GDM1 (cell line): ENCODE measurements at regions not wholly inside any gene's neighbourhood (a gene's known extent, or its start where the extent isn't known, plus 50 kb on each side); places are given as distances from the start of the nearest gene placed in this dataset.
"Not testable (repeated sequence)": the region's sequence is repeated elsewhere in the genome, so short reads cannot be mapped to it uniquely, and the experiment has no call there.

Source experiments
- DNase-seq: peaks from one replicate; lab custom pipeline; 2025; lab: John Stamatoyannopoulos, UW

DNA sequence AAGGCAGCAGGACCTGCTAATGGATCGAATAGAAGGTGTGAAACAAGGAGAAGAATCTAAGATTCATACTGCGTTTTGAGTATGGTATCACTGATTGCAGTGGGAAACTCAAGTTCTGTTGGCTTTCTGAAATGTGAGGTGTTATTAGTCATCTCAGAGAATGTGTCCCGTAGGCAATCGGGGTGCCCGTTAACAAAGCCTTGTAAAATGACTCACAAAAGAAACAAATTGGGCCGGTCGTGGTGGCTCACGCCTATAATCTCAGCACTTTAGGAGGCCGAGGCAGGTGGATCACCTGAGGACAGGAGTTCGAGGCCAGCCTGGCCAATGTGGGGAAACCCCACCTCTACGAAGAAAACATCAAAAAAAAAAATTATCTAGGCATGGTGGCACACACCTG is 118.2 kb upstream of the C7orf33 start:
- DNase-seq = no peak

DNA sequence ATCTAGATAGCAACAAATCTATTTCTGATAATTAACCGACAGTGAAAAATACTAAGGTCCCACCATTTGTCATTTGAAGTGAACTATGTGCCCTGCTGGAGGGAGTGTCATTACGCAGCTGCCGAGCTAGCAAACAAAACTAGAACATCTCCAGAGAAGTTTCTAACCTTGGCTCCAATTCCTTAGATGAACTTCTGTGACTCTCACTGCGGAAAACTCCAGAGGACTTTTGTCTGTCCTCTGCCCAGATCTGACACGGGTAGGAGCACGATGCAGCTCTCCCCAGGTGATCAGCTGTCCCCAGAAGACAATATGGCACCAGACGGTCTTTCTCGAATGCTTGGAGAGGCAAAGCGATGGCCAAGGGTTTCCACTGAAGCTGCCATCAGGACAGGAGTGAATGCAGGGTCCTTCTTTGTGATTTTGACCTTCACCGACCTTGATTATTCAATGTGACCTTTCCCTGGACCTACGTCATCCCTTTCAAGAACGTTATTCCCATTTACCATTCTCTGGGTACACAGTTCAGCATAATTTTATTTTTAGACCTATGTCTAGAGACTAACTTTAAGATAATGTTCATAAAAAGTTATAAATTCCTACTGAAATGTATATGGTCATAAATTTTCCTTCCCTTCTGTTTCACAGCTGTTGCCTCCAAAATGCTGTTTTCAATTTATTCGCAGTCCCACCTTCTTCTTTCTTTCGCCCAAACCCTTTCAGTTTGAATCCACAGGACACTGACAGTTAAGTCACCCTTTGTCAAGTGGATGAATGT is 116.7 kb upstream of the C7orf33 start:
- no peak for DNase-seq

DNA sequence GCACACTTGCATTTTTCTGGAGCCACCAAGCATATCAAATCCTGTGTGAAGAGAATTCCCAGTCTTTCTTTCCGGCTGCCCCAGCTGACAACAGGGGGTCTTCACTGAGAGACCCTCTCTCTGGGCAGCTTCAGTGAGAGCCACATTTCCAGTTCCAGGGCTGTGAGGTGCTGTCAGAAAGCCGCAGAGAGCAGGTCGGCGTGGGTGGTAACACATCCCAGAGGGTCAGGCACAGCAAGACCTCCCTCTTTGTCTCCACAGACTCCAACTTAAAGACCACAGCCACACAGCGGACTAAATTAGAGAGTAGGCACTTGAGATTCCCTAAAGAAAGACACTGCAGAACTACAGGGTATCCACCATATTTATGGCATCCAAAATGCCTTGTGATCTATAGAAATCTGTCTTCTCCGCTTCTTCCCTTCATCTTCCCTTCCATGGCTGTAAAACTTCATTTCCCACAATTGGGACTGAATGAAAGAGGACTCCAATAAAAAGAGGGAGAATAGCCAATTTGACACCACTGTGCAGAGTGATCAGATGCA is 116.0 kb upstream of the C7orf33 start:
- DNase-seq = no peak

DNA sequence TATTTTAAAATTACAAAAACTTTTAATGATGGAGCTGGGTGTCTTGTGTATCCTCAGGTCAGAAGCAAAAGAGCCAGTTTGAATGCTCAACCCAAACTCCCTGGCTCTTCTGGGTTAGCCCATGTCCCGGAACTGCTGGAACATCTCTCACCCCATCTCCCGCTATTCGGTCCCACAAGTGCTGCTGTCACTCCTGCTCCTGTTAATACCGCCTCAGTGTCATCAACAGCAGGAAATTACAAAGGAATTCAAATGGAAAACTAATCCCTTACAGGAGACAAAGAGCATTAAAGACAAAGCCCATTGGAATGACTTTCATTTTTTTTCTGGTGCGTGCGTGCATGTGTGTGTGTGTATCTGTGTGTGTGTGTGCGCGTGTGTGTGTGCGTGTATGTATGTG is 112.0 kb upstream of the C7orf33 start:
- DNase-seq = no peak

DNA sequence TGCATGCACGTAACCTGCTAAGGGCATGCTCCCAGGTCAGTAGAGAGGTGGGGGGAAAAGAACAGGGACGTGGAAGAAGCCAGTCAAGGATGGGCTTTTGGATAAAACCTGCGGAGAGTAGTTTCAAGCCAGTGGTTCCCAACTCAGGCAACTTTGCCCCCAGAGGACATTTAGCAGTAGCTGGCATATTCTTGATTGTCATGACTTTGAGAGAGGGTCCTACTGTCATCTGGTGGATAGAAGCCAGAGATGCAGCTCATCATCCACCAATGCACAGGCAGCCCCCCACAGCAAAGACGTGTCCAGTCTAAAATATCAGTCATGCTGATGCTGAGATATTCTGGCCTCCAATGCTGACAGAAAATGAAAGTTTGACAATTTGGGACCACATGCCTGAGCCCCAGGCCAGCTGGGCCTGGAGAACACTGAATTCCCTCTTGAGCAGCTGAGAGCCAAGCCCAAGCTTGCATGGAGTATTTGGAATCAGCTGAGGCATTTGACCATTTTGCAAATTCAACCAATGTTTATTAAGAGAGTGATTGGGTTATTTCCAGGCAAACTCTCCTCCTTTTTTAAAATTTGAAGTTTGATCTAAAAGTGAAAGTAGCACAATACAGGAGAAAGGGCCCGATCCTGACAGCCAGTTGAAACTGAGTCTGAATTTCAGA is 110.0 kb upstream of the C7orf33 start:
- no peak for DNase-seq

DNA sequence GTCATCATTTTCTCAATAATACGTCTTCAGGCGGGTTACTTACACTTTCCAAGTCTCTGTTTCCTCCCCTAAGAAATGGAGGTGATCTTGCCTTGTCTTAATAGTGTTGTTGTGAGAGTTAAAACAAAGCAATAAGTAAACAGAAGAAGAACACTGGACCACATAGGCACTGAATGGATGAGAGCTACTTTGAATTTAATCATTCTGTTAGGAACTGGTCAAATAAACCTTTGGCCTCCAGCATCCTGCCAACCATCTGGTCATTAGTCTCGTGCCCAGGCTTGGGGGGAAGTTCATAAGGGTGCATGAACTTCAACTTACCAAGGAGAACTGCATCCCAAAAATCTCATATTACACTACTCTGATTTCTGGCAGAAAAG is 109.4 kb upstream of the C7orf33 start:
- DNase-seq = no peak

DNA sequence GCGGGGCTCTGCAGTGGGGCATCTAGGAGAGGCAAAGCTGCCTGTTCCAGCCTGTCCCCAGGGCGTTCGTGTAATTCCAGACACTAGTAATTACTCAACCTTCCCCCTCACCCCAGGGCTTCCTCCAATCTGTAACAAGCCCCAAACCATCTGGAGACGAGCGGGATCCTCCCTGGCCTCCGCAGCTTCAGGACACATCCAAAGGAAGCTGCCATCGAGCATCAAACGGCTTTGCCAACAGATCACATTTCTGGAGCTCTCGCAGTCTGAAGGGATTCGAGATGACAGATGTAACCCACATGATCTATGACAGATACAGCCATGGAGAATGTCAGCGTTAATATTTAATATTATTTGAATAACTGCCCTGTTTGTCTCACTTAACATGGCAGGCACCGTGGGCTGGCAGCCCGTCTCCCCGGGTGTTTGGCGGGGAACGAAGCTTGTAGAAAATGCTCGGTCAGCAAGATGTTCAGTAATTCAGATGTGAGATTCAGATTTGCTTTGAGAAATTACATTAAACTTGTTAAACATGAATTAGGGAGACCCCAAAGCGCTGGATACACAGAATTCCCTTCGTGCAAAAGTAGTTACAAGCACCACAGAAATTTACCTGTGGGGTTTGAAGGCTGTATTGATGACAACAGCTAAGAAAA is 108.5 kb upstream of the C7orf33 start:
- DNase-seq = no peak

DNA sequence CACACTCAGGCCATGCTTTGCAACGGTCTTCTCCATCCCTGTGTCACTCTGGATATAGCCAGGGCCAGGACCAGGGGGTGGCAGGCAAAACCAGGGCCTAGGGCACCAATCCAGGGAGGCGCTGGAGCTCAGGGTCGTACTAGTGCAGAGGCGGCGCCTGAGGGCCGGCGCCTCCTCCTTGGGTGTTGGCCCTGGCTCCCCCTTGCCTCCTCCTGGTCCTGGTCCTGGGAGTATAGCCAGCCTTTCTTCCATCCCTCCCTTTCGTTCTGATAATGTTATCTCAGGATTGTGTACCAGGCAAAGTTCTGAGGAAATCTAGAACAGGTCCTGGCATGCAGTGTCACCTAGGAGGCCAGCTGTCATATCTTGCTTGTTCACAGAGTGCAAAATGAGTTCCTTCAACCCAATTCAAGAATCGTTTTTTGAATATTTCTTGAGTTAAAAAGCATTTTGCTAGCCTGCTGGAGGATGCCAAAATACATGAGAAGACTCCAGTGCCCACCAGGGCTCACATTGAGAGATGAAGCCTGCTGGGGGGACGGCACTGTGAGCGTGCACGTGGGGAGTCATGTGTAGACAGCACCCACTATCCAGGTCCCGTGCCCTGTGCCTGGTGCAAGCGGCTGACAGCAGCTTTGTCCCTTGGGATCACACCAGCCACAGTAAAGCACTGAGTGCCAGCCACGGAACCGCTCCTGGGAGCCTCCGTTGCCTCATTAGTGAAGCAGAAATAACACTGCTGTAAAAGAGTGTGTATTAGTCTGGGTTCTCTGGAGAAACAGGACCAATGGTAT is 106.9 kb upstream of the C7orf33 start:
- no peak for DNase-seq

DNA sequence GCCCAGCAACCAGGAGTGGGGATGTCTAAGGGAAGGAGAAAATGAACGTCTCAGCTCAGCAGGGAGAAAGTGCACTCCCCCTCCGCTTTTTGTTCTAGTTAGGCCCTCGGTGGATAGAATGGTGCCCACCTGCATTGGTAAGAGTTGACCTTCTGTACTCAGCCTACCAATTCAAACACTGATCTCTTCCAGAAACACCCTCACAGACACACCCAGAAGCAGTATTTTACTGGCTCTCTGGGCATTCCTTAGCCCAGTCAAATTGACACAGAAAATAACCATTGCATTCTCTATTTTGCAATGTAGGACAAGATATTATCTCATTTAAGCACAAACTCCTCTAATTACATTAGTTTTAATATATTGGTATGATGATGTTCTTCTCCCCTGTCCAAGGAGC is 106.1 kb upstream of the C7orf33 start:
- DNase-seq = no peak

DNA sequence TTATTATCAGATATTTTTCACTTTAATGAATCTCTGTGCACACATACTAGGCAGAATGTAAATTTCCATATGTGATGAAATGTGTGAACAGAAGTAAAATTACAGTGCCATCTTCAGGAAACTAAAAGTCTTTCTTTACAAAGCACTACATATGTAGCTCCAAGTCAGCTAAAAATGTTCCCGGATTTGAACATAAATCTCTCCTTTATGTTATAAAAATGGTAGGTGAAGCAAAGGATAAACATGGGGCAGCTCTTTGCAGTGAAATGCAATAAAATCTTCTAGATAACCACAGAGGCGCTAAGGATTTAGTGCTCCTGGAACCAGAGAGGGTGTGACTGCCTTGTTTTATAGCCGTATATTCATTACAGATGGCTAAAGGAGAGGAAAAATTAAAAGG is 104.9 kb upstream of the C7orf33 start:
- no peak for DNase-seq

DNA sequence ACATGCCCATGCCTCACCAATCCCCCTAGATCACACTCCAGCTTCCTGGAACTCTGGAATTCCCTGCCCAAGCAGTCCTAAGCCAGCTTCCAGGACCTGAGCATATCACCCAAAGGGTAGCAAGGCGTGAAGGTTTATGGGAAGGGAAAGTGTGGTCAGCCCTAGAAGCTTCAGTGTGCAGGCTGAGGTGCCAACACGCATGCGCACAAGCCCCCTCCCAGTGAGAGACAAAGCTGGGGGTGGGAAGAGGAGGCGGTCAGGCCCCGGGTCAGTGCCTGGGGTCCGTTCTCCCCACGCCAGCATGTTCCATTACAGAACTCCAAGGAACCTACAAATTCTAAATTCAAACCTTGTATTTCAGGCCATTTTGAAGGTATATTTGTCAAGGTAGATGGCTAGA is 103.6 kb upstream of the C7orf33 start:
- no peak for DNase-seq

DNA sequence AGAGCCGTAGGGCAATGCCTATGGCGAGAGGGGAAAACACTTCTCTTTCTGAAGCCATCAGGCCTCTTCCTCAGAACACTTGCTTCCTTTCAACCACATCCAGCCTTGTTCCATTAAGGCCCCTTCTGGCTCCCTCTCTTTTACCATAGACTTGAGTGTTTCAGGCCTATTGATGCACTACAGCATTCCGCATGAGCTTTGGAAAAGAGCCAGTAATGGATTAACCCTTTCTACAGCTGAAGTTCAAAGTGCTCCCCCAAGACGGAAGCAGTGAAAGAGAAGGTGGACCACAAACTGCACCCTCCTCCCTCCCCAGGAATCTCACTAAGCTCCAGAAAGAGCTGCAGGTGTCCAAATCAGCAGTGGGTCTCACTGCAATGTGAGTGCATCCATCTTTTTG is 102.7 kb upstream of the C7orf33 start:
- DNase-seq = no peak

DNA sequence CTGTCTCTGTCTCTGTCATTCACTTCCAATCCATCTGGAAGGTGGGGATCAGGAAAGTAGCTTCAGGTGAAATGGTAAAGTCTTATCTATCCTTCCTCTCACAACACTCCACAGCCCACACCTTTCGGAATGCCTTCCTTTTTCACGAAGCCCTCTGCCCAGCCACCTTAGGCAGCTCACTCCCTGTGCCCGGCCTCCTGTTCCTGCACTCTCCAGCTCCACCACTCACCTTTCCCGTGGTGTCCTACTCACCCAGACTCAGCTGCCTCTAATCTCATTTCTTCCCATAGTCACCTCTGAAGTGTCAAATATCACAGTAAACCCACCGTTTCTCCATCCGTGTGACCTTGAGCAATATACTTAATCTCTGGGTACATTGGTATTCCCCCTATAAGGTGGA is 100.9 kb upstream of the C7orf33 start:
- DNase-seq = no peak

DNA sequence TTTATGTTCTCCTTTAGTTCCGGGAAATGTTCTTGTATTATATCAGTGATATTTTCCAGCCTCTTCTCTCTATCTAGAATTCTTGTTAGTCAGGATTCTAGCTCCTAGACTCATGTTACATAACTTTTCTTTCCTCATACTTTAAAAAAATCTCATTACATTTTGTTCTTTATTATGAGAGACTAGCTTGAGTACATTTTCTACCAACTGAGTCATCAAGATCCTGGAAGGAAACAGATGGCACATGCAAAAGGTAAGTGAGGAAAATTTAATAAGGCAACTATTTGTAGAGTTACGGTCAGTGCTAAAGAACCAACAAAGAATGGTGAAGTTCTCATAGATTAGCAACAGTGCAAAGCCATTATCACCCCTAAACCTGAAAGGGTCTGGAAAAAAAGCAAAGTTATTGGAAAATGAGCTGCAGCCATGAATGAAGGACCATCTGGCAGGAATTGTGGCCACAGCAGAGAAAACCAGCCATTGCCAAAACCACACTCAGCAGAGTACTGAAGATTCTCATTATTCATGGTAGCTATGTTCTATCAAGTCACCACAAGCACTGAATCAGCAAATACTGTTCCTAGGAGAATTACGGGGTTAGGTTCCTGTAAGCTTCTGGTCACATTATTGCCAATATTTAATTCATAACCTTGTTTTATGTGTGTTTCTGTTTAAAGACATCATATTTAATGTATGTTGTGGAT is 98.3 kb upstream of the C7orf33 start:
- DNase-seq = no peak

DNA sequence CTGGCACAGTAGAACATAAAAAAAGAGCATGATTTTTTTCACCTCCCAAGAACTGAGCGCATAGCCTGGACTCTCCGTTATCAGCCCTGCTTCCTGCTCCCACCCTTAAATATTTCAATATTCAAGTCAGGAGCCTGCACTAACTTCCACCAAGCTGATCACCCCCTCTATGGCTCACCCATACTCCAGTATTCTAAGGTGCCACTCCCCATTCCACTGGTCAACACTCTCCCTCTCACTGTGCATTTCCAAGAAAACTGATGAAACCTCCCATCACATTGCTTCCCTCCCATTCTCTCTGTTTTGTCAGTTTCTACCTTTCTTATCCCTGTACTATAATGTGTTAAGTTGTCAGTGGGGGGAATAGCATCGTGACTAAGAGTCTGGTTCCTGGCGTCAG is 95.0 kb upstream of the C7orf33 start:
- no peak for DNase-seq

DNA sequence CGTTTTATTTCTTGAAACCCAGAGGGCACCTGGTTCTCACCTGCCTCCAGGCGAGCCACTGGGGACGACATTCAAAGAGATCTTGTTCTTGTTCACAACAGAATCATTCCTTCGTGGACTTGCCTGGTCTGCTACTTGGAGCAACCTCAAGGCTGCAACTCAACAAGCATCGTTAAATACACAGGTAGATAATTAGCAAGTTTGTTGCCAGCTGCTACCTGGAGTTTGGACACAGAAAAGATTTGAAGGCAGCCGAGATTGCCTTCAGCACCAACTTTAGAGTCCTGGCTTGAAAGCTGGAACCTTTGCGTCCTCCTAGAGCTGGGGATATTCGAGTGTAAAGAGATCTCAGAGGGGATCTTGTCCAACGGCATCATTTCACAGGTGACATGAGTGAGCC is 89.6 kb upstream of the C7orf33 start:
- DNase-seq = no peak

DNA sequence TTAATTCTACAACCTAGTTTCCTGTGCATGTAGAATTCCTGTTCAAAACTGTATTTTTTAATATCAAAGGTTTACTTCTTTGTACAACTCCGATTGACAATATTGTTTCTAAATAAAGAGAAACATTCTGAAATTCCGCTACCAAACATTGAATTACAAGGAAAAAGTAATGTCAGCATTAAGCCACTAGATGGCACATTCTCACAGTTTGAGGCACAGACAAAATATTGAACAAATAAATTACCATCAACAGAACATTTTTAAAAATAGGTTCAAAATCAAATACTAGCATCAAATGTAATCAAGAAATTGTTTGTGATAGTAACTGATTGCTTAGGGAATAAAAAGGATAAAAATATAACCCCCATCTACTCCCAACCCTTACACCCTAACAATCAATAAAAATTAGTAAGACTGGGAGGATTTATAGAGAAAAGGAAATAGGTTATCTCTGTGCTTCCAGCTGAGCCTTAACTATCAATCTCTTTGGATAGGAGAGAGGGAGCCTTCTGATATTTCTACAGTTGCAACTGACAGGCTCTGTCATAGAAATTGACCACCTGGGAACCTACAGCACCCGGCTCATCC is 86.6 kb upstream of the C7orf33 start:
- no peak for DNase-seq

DNA sequence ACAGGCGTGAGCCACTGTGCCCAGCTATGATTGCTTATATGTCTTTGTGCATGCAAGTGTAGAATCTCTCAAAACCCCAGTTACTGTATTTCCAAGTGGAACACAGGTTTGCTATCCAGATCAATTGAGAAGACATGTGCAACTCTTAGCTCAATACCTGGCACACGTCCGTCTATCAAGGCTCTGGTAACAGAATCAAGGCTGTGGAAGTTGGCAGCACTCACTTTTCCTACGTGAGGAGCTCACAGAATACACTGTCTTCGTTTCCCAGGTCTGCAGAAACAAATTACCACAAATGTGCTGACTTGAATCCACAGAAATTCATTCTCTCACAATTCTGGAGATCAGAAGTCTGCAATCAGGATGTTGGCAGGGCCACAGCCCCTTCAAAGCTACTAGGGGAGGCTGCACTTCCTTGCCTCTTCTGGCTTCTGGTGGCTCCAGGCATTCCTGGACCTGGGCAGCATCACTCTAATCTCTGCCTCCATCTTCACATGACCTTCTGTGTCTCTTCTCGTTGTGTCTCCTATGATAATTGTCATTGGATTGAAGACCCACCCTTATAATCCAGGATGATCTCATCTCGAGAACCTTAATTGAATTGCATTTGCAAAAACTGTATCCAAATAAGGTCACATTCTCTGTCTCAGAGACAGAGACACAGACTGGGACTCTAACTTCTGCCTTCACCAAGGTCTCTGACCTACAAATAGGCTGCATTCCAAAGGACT is 84.8 kb upstream of the C7orf33 start:
- DNase-seq = no peak

DNA sequence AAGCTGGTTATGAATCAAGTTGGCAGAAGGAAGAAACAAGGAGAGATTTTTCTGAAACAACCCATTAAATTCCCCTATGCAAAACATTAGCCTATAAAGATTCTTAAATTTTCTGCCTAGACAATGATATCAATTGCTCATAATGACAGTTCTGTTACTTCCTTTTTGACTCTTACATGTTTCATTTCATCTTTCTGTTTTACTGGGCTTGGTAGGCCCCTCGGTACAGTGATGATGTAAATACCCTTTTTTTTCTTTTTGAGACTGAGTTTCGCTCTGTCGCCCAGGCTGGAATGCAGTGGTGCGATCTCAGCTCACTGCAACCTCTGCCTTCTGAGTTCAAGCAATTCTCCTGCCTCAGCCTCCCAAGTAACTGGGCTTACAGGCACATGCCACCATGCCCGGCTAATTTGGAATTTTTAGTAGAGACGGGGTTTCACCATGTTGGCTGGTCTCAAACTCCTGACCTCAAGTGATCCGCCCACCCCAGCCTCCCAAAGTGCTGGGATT is 83.4 kb upstream of the C7orf33 start:
- DNase-seq = not testable (repeated sequence)

DNA sequence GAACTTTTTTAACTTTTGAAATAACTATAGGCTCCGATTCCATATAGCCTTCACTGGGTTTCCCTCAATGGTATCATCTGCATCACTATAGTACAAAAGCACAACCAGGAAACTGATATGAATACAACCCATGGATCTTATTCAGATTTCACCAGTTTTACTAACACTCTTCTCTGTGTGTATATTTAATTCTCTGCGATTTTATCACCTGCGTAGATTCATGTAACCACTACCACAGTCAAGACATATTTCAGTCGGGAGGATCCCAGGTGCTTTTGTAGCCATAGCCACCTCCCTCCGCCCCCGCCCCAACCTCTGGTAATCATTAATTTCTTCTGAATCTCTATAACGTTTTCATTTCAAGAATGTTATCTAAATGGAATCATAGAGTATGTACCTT is 82.8 kb upstream of the C7orf33 start:
- no peak for DNase-seq
